ENCODE measurements at regions not wholly inside any gene's neighbourhood (a gene's known extent, or its start where the extent isn't known, plus 50 kb on each side); places are given as distances from the start of the nearest gene placed in this dataset.

- CTCF ChIA-PET, result no interaction called here
- no peak for TF ChIP-seq CTBP1 (IDR thresholded peaks at IDR 0.05; ENCODE audit: borderline replicate concordance)
- no peak for TF ChIP-seq ELF4 (IDR thresholded peaks at IDR 0.05)
- TF ChIP-seq PKNOX1 (IDR thresholded peaks at IDR 0.05), result no peak
- TF ChIP-seq LEF1 (IDR thresholded peaks at IDR 0.05; ENCODE audit: borderline replicate concordance), result no peak
- no peak for TF ChIP-seq BHLHE40 (IDR thresholded peaks at IDR 0.05; ENCODE audit: borderline replicate concordance)
- TF ChIP-seq ARNT (IDR thresholded peaks at IDR 0.05), result no peak
- TF ChIP-seq FOXM1 (IDR thresholded peaks at IDR 0.05; ENCODE audit: borderline replicate concordance), result no peak
- TF ChIP-seq FOXK2 (IDR thresholded peaks at IDR 0.05), result no peak
- TF ChIP-seq ZNF384 (IDR thresholded peaks at IDR 0.05), result no peak
- TF ChIP-seq SP1 (IDR thresholded peaks at IDR 0.05), result no peak
- TF ChIP-seq FOXA1 (IDR thresholded peaks at IDR 0.05), result no peak
- no peak for TF ChIP-seq NFRKB (IDR thresholded peaks at IDR 0.05)
- TF ChIP-seq HDGF (IDR thresholded peaks at IDR 0.05; ENCODE audit: borderline replicate concordance), result no peak
- TF ChIP-seq TARDBP (IDR thresholded peaks at IDR 0.05), result no peak
- no peak for TF ChIP-seq SUZ12 (IDR thresholded peaks at IDR 0.05)
- TF ChIP-seq L3MBTL2 (conservative IDR thresholded peaks at IDR 0.05), result no peak
- POLR2A ChIA-PET, result no interaction called here
- no peak for DNase-seq (ENCODE audit: extremely low spot score)
Measured at GRCh38 chr2:215218587-215219577, 80.5 kb upstream of the ABCA12 start.

- POLR2A ChIA-PET, result no interaction called here
Measured at GRCh38 chr2:215216806-215217205, 78.4 kb upstream of the ABCA12 start.

GRCh38 chr2:215215637-215216036 lies 77.2 kb upstream of the ABCA12 start:
- no peak for TF ChIP-seq SUZ12 (IDR thresholded peaks at IDR 0.05)
- no peak for TF ChIP-seq L3MBTL2 (conservative IDR thresholded peaks at IDR 0.05)
- no peak for TF ChIP-seq CTBP1 (IDR thresholded peaks at IDR 0.05; ENCODE audit: borderline replicate concordance)
- CTCF ChIA-PET, result no interaction called here
- no peak for DNase-seq (ENCODE audit: extremely low spot score)
- POLR2A ChIA-PET, result no interaction called here

More at GRCh38 chr2:215216806-215217205, 78.4 kb upstream of the ABCA12 start:
- DNase-seq (ENCODE audit: extremely low spot score), result no peak
- TF ChIP-seq ZNF384 (IDR thresholded peaks at IDR 0.05), result no peak
- TF ChIP-seq L3MBTL2 (conservative IDR thresholded peaks at IDR 0.05), result no peak
- no peak for TF ChIP-seq LEF1 (IDR thresholded peaks at IDR 0.05; ENCODE audit: borderline replicate concordance)
- no peak for TF ChIP-seq CTBP1 (IDR thresholded peaks at IDR 0.05; ENCODE audit: borderline replicate concordance)
- no peak for TF ChIP-seq HDGF (IDR thresholded peaks at IDR 0.05; ENCODE audit: borderline replicate concordance)
- TF ChIP-seq PKNOX1 (IDR thresholded peaks at IDR 0.05), result no peak
- CTCF ChIA-PET, result no interaction called here

GRCh38 chr2:215210082-215210481 lies 71.7 kb upstream of the ABCA12 start:
- no peak for TF ChIP-seq HDGF (IDR thresholded peaks at IDR 0.05; ENCODE audit: borderline replicate concordance)
- TF ChIP-seq ZNF384 (IDR thresholded peaks at IDR 0.05), result 0 out of 2 replicates have a peak, but pooled peaks have one; percentile 33
- ChIA-PET CTCF (no interaction called here), POLR2A (no interaction called here)
- no peak for DNase-seq (ENCODE audit: extremely low spot score)

GRCh38 chr2:215207791-215208367 lies 69.5 kb upstream of the ABCA12 start:
- ChIA-PET POLR2A (no interaction called here), CTCF (no interaction called here)
- no peak for TF ChIP-seq HDGF (IDR thresholded peaks at IDR 0.05; ENCODE audit: borderline replicate concordance)
- TF ChIP-seq CTBP1 (IDR thresholded peaks at IDR 0.05; ENCODE audit: borderline replicate concordance), result no peak
- no peak for TF ChIP-seq FOXM1 (IDR thresholded peaks at IDR 0.05; ENCODE audit: borderline replicate concordance)
- TF ChIP-seq ZNF384 (IDR thresholded peaks at IDR 0.05), result no peak
- TF ChIP-seq NFRKB (IDR thresholded peaks at IDR 0.05), result no peak
- TF ChIP-seq LEF1 (IDR thresholded peaks at IDR 0.05; ENCODE audit: borderline replicate concordance), result no peak
- no peak for TF ChIP-seq SP1 (IDR thresholded peaks at IDR 0.05)
- no peak for TF ChIP-seq TARDBP (IDR thresholded peaks at IDR 0.05)
- TF ChIP-seq ARNT (IDR thresholded peaks at IDR 0.05), result no peak
- TF ChIP-seq SUZ12 (IDR thresholded peaks at IDR 0.05), result no peak
- no peak for TF ChIP-seq BHLHE40 (IDR thresholded peaks at IDR 0.05; ENCODE audit: borderline replicate concordance)
- no peak for TF ChIP-seq PKNOX1 (IDR thresholded peaks at IDR 0.05)
- no peak for TF ChIP-seq FOXA1 (IDR thresholded peaks at IDR 0.05)
- DNase-seq (ENCODE audit: extremely low spot score), result no peak

GRCh38 chr2:215207041-215207440 lies 68.6 kb upstream of the ABCA12 start:
- CTCF ChIA-PET, result no interaction called here
- TF ChIP-seq FOXA1 (IDR thresholded peaks at IDR 0.05) (no peak), CTBP1 (IDR thresholded peaks at IDR 0.05; ENCODE audit: borderline replicate concordance) (no peak), PKNOX1 (IDR thresholded peaks at IDR 0.05) (no peak), L3MBTL2 (conservative IDR thresholded peaks at IDR 0.05) (no peak), ZNF384 (IDR thresholded peaks at IDR 0.05) (no peak)
- POLR2A ChIA-PET, result no interaction called here
- no peak for DNase-seq (ENCODE audit: extremely low spot score)

Measured in HEK293T (cell line).